ENCODE measurements at regions not wholly inside any gene's neighbourhood (a gene's known extent, or its start where the extent isn't known, plus 50 kb on each side); places are given as distances from the start of the nearest gene placed in this dataset.

GRCh38 chr15:81619002-81619401 lies 245.0 kb upstream of the TMC3 start:
- no peak overlapping the region for H3K4me2 ChIP-seq
- no peaks in the 10 kb centered on the region for H4K20me1 ChIP-seq (ENCODE audit: insufficient read depth, poor library complexity, severe bottlenecking)
- no peak for TF ChIP-seq EZH2 (IDR thresholded peaks at IDR 0.05; ENCODE audit: borderline replicate concordance)
- no peak for TF ChIP-seq EZH2phosphoT487 (IDR thresholded peaks at IDR 0.05; ENCODE audit: low read depth, severe bottlenecking, unreplicated experiment)
- no peak for TF ChIP-seq CTCF (IDR thresholded peaks at IDR 0.05; ENCODE audit: poor library complexity)
- H3K4me3 ChIP-seq, result no peak overlapping the region
- DNase-seq (ENCODE audit: low spot score), result no peak
- H3K9me2 ChIP-seq (replicated peaks; ENCODE audit: insufficient read depth), result no peaks in the 10 kb centered on the region
- H3K36me3 ChIP-seq (replicated peaks; ENCODE audit: insufficient read depth, low read depth), result no peaks in the 10 kb centered on the region
- no peak overlapping the region for H3K27ac ChIP-seq
- H3K79me2 ChIP-seq, result no peaks in the 10 kb centered on the region
- no peak overlapping the region for H2AFZ ChIP-seq
- WGBS (ENCODE audit: low lambda C conversion rate, missing lambda C conversion rate), result 98% methylated on average over 4 of the region's 4 CpGs
- no peaks in the 10 kb centered on the region for H3K27me3 ChIP-seq
- H3K9me3 ChIP-seq (ENCODE audit: low read depth), result no peaks in the 10 kb centered on the region
- no peaks in the 10 kb centered on the region for H3K4me1 ChIP-seq (ENCODE audit: insufficient read depth)

GRCh38 chr15:81612631-81613030 lies 238.6 kb upstream of the TMC3 start:
- DNase-seq (ENCODE audit: low spot score), result no peak
- Histone ChIP-seq H3K4me1 (ENCODE audit: insufficient read depth) (no peaks in the 10 kb centered on the region), H3K27me3 (no peaks in the 10 kb centered on the region), H2AFZ (no peak overlapping the region), H3K9me3 (ENCODE audit: low read depth) (no peaks in the 10 kb centered on the region), H3K4me2 (no peak overlapping the region), H3K27ac (no peak overlapping the region), H4K20me1 (ENCODE audit: insufficient read depth, poor library complexity, severe bottlenecking) (no peaks in the 10 kb centered on the region), H3K79me2 (no peaks in the 10 kb centered on the region), H3K4me3 (no peak overlapping the region), H3K36me3 (replicated peaks; ENCODE audit: insufficient read depth, low read depth) (no peaks in the 10 kb centered on the region), H3K9me2 (replicated peaks; ENCODE audit: insufficient read depth) (no peaks in the 10 kb centered on the region)
- 83% methylated on average over 2 of the region's 2 CpGs for WGBS (ENCODE audit: low lambda C conversion rate, missing lambda C conversion rate)
- no peak for TF ChIP-seq EZH2 (IDR thresholded peaks at IDR 0.05; ENCODE audit: borderline replicate concordance)
- TF ChIP-seq EZH2phosphoT487 (IDR thresholded peaks at IDR 0.05; ENCODE audit: low read depth, severe bottlenecking, unreplicated experiment), result no peak
- no peak for TF ChIP-seq CTCF (IDR thresholded peaks at IDR 0.05; ENCODE audit: poor library complexity)

GRCh38 chr15:81611679-81612078 lies 237.7 kb upstream of the TMC3 start:
- Histone ChIP-seq H3K27me3 (no peaks in the 10 kb centered on the region), H3K4me2 (no peak overlapping the region), H3K4me1 (ENCODE audit: insufficient read depth) (no peaks in the 10 kb centered on the region), H3K4me3 (no peak overlapping the region), H3K27ac (no peak overlapping the region), H3K36me3 (replicated peaks; ENCODE audit: insufficient read depth, low read depth) (no peaks in the 10 kb centered on the region), H3K9me2 (replicated peaks; ENCODE audit: insufficient read depth) (no peaks in the 10 kb centered on the region), H4K20me1 (ENCODE audit: insufficient read depth, poor library complexity, severe bottlenecking) (no peaks in the 10 kb centered on the region), H3K79me2 (no peaks in the 10 kb centered on the region), H2AFZ (no peak overlapping the region), H3K9me3 (ENCODE audit: low read depth) (no peaks in the 10 kb centered on the region)
- no peak for DNase-seq (ENCODE audit: low spot score)
- no peak for TF ChIP-seq EZH2 (IDR thresholded peaks at IDR 0.05; ENCODE audit: borderline replicate concordance)
- no peak for TF ChIP-seq CTCF (IDR thresholded peaks at IDR 0.05; ENCODE audit: poor library complexity)
- no peak for TF ChIP-seq EZH2phosphoT487 (IDR thresholded peaks at IDR 0.05; ENCODE audit: low read depth, severe bottlenecking, unreplicated experiment)
- WGBS (ENCODE audit: low lambda C conversion rate, missing lambda C conversion rate), result 86% methylated on average over 4 of the region's 4 CpGs

GRCh38 chr15:81608309-81608829 lies 234.4 kb upstream of the TMC3 start:
- H3K9me2 ChIP-seq (replicated peaks; ENCODE audit: insufficient read depth), result no peaks in the 10 kb centered on the region
- H4K20me1 ChIP-seq (ENCODE audit: insufficient read depth, poor library complexity, severe bottlenecking), result no peaks in the 10 kb centered on the region
- H3K79me2 ChIP-seq, result no peaks in the 10 kb centered on the region
- H3K4me2 ChIP-seq, result no peak overlapping the region
- no peaks in the 10 kb centered on the region for H3K27me3 ChIP-seq
- DNase-seq (ENCODE audit: low spot score), result no peak
- no peak overlapping the region for H3K4me3 ChIP-seq
- no peaks in the 10 kb centered on the region for H3K9me3 ChIP-seq (ENCODE audit: low read depth)
- no peak overlapping the region for H2AFZ ChIP-seq
- no peak for TF ChIP-seq EZH2 (IDR thresholded peaks at IDR 0.05; ENCODE audit: borderline replicate concordance)
- no peak for TF ChIP-seq EZH2phosphoT487 (IDR thresholded peaks at IDR 0.05; ENCODE audit: low read depth, severe bottlenecking, unreplicated experiment)
- no peak for TF ChIP-seq CTCF (IDR thresholded peaks at IDR 0.05; ENCODE audit: poor library complexity)
- WGBS (ENCODE audit: low lambda C conversion rate, missing lambda C conversion rate), result 56% methylated on average over 2 of the region's 2 CpGs
- H3K36me3 ChIP-seq (replicated peaks; ENCODE audit: insufficient read depth, low read depth), result no peaks in the 10 kb centered on the region
- H3K27ac ChIP-seq, result no peak overlapping the region
- H3K4me1 ChIP-seq (ENCODE audit: insufficient read depth), result no peaks in the 10 kb centered on the region

Measured in hepatocyte (in vitro differentiated cells).